ENCODE measurements at regions not wholly inside any gene's neighbourhood (a gene's known extent, or its start where the extent isn't known, plus 50 kb on each side); places are given as distances from the start of the nearest gene placed in this dataset.

GRCh38 chr12:24191117-24191516, 241.6 kb upstream of the SOX5 start:
- no peak overlapping the region for H3K27ac ChIP-seq (replicated peaks)
- TF ChIP-seq SPI1 (IDR thresholded peaks at IDR 0.05; ENCODE audit: borderline replicate concordance, low read depth) (no peak), REST (IDR thresholded peaks at IDR 0.05; ENCODE audit: insufficient replicate concordance, low read depth) (no peak), POLR2AphosphoS5 (IDR thresholded peaks at IDR 0.05; ENCODE audit: low read depth) (no peak), GABPA (IDR thresholded peaks at IDR 0.05; ENCODE audit: low read depth) (no peak), CTCF (IDR thresholded peaks at IDR 0.05; ENCODE audit: insufficient read depth, low read length) (no peak)
- no peak for DNase-seq (ENCODE audit: low read depth in 1 of 2, low spot score in 1 of 2)
- no peak overlapping the region for H3K4me3 ChIP-seq (replicated peaks; ENCODE audit: insufficient read depth, low read length)
- no peaks in the 10 kb centered on the region for H3K27me3 ChIP-seq (ENCODE audit: insufficient read depth, poor library complexity, severe bottlenecking)

GRCh38 chr12:24185782-24186181, 236.3 kb upstream of the SOX5 start:
- TF ChIP-seq GABPA (IDR thresholded peaks at IDR 0.05; ENCODE audit: low read depth), result no peak
- no peak for TF ChIP-seq CTCF (IDR thresholded peaks at IDR 0.05; ENCODE audit: insufficient read depth, low read length)
- TF ChIP-seq POLR2AphosphoS5 (IDR thresholded peaks at IDR 0.05; ENCODE audit: low read depth), result no peak
- TF ChIP-seq REST (IDR thresholded peaks at IDR 0.05; ENCODE audit: insufficient replicate concordance, low read depth), result no peak
- TF ChIP-seq SPI1 (IDR thresholded peaks at IDR 0.05; ENCODE audit: borderline replicate concordance, low read depth), result no peak

GRCh38 chr12:24177889-24178288, 228.4 kb upstream of the SOX5 start:
- H3K27ac ChIP-seq (replicated peaks), result no peak overlapping the region
- H3K27me3 ChIP-seq (ENCODE audit: insufficient read depth, poor library complexity, severe bottlenecking), result no peaks in the 10 kb centered on the region
- H3K4me3 ChIP-seq (replicated peaks; ENCODE audit: insufficient read depth, low read length), result no peak overlapping the region
- TF ChIP-seq POLR2AphosphoS5 (IDR thresholded peaks at IDR 0.05; ENCODE audit: low read depth) (no peak), SPI1 (IDR thresholded peaks at IDR 0.05; ENCODE audit: borderline replicate concordance, low read depth) (no peak), GABPA (IDR thresholded peaks at IDR 0.05; ENCODE audit: low read depth) (no peak), CTCF (IDR thresholded peaks at IDR 0.05; ENCODE audit: insufficient read depth, low read length) (no peak), REST (IDR thresholded peaks at IDR 0.05; ENCODE audit: insufficient replicate concordance, low read depth) (no peak)
- no peak for DNase-seq (ENCODE audit: low read depth in 1 of 2, low spot score in 1 of 2)

More at GRCh38 chr12:24185782-24186181, 236.3 kb upstream of the SOX5 start:
- Histone ChIP-seq H3K27ac (replicated peaks) (no peak overlapping the region), H3K27me3 (ENCODE audit: insufficient read depth, poor library complexity, severe bottlenecking) (peaks cover 2% of the 10 kb centered on the region), H3K4me3 (replicated peaks; ENCODE audit: insufficient read depth, low read length) (no peak overlapping the region)
- DNase-seq (ENCODE audit: low read depth in 1 of 2, low spot score in 1 of 2), result no peak
